Astrocyte (in vitro differentiated cells and primary cell): ENCODE measurements at regions not wholly inside any gene's neighbourhood (a gene's known extent, or its start where the extent isn't known, plus 50 kb on each side); places are given as distances from the start of the nearest gene placed in this dataset.

Source experiments
- DNase-seq: peaks from one replicate; pipeline ENCODE4 v3.0.0-alpha.2; 2010; ENCODE audit warnings: low read depth
- FAIRE-seq: peaks from 2 replicates; lab custom pipeline; 2011; peaks lifted over from hg19 to GRCh38; lab: Jason Lieb, UNC
- H2AFZ ChIP-seq: 2 replicates; pipeline ENCODE4 v1.6.0; 2012; ENCODE audit warnings: low read depth, low read length, inconsistent platforms
- H3K27ac ChIP-seq: 2 replicates; pipeline ENCODE4 v1.5.1; 2011; ENCODE audit warnings: low read depth, low read length, inconsistent platforms
- H3K27me3 ChIP-seq: 2 replicates; pipeline ENCODE4 v1.6.0; 2011; ENCODE audit warnings: low read length, inconsistent platforms; ENCODE audit not compliant: insufficient read depth
- H3K36me3 ChIP-seq: 2 replicates; pipeline ENCODE4 v1.5.1; 2011; ENCODE audit warnings: low read length, inconsistent platforms; ENCODE audit not compliant: insufficient read depth
- H3K4me1 ChIP-seq: 2 replicates; pipeline ENCODE4 v1.5.1; 2011; ENCODE audit warnings: low read length, inconsistent platforms; ENCODE audit not compliant: insufficient read depth
- H3K4me2 ChIP-seq: 2 replicates; pipeline ENCODE4 v1.6.0; 2012; ENCODE audit warnings: low read length, inconsistent platforms
- H3K4me3 ChIP-seq: 2 replicates; pipeline ENCODE4 v1.5.1; 2011; ENCODE audit warnings: low read depth, mild to moderate bottlenecking, low read length, inconsistent platforms; ENCODE audit not compliant: insufficient read depth
- H3K79me2 ChIP-seq: 2 replicates; pipeline ENCODE4 v1.6.0; 2012; ENCODE audit warnings: mild to moderate bottlenecking, low read length, inconsistent platforms; ENCODE audit not compliant: insufficient read depth
- H3K9ac ChIP-seq: 2 replicates; pipeline ENCODE4 v1.6.0; 2012; ENCODE audit warnings: mild to moderate bottlenecking, low read length, inconsistent platforms
- H3K9me3 ChIP-seq: 2 replicates; pipeline ENCODE4 v1.5.1; 2012; ENCODE audit warnings: low read depth, mild to moderate bottlenecking, low read length, inconsistent platforms; ENCODE audit not compliant: insufficient read depth
- H4K20me1 ChIP-seq: 2 replicates; pipeline ENCODE4 v1.6.0; 2012; ENCODE audit warnings: low read length, inconsistent platforms; ENCODE audit not compliant: insufficient read depth
- H3K27ac Mint-ChIP-seq: one replicate; pipeline ENCODE4 v1.8.0; 2021; ENCODE audit warnings: mild to moderate bottlenecking, mixed read lengths; ENCODE audit not compliant: unreplicated experiment
- H3K27me3 Mint-ChIP-seq: one replicate; pipeline ENCODE4 v1.8.0; 2021; ENCODE audit warnings: low read depth, mixed read lengths; ENCODE audit not compliant: unreplicated experiment
- H3K36me3 Mint-ChIP-seq: one replicate; pipeline ENCODE4 v1.8.0; 2021; ENCODE audit warnings: low read depth, mixed read lengths; ENCODE audit not compliant: unreplicated experiment
- H3K4me1 Mint-ChIP-seq: one replicate; pipeline ENCODE4 v1.8.0; 2021; ENCODE audit warnings: low read depth, mixed read lengths; ENCODE audit not compliant: unreplicated experiment
- H3K4me3 Mint-ChIP-seq: one replicate; pipeline ENCODE4 v1.8.0; 2021; ENCODE audit warnings: mild to moderate bottlenecking, moderate library complexity, mixed read lengths; ENCODE audit not compliant: unreplicated experiment
- H3K9me3 Mint-ChIP-seq: one replicate; pipeline ENCODE4 v1.8.0; 2021; ENCODE audit warnings: mild to moderate bottlenecking, mixed read lengths; ENCODE audit not compliant: unreplicated experiment
- EZH2 ChIP-seq: IDR thresholded peaks from 2 replicates; pipeline ENCODE4 v1.6.1; 2012; ENCODE audit warnings: mild to moderate bottlenecking, low read length, inconsistent platforms; ENCODE audit not compliant: insufficient read depth
- TF ChIP-seq, protein P1 (sequence below): IDR thresholded peaks from 2 replicates; pipeline ENCODE4 v1.5.1; 2011; ENCODE audit warnings: low read depth, mild to moderate bottlenecking, inconsistent platforms, low read length, moderate library complexity; ENCODE audit not compliant: insufficient read depth

DNA sequence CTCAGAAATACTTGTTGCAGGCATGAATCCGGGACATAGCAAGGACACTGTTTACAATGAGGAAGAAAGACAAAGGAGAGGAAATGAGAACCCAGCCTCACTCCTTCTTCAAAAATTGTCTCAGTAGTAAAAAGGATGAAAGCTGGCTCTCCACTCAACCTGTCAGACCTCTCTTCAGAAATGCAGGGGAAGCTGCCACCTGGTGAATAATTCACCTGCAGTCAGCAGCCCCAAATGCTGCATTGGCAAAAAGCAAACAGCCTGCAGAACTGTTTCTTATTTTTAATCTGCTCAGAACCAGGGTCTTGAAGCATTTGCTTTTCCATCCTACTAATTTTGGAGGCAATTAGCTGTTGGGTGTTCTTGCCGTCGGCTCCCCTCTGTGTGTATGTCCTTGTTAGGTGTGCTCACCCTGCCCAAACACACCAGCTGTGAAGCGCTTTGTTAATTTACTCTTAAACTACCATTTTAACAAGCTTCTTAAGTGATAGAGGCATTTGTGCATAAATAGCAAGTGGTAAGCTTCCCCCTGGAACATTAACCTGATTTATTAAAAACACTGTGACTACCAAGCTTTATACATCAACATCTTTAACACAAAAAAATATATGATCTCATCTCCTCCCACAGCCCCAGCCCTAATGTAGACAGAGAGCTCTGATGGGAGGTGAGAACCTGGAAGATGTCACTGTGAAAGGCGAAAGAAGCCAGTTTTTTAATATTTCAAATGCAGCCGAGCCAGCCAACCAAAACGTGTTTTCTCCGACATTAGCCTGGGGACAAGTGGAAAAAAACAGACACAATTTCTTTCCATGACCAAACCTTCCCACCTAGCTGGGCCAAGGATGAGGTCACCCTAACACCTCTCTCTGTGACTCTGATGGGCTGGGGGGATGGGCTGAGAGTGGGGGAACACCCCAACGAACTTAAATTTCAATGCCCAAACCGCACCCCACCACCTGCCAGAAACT, 451.0 kb upstream of the SULF2 start:
- H3K27me3 Mint-ChIP-seq: peaks cover 8% of the 10 kb centered on the region
- peaks cover 9% of the 10 kb centered on the region for H3K36me3 Mint-ChIP-seq
- DNase-seq (no peak), FAIRE-seq (no peak)
- H2AFZ ChIP-seq: no peak overlapping the region
- peaks cover 27% of the 10 kb centered on the region for H3K9me3 Mint-ChIP-seq
- H3K4me3 ChIP-seq: no peak overlapping the region
- no peaks in the 10 kb centered on the region for H3K27me3 ChIP-seq
- no peak overlapping the region for H3K27ac ChIP-seq
- peaks cover 13% of the 10 kb centered on the region for H3K4me1 Mint-ChIP-seq
- no peaks in the 10 kb centered on the region for H3K79me2 ChIP-seq
- no peak overlapping the region for H3K27ac Mint-ChIP-seq
- H3K4me3 Mint-ChIP-seq: no peak overlapping the region
- peaks cover 14% of the 10 kb centered on the region for H3K9me3 ChIP-seq
- no peak overlapping the region for H3K9ac ChIP-seq
- TF ChIP-seq, protein P1, sequence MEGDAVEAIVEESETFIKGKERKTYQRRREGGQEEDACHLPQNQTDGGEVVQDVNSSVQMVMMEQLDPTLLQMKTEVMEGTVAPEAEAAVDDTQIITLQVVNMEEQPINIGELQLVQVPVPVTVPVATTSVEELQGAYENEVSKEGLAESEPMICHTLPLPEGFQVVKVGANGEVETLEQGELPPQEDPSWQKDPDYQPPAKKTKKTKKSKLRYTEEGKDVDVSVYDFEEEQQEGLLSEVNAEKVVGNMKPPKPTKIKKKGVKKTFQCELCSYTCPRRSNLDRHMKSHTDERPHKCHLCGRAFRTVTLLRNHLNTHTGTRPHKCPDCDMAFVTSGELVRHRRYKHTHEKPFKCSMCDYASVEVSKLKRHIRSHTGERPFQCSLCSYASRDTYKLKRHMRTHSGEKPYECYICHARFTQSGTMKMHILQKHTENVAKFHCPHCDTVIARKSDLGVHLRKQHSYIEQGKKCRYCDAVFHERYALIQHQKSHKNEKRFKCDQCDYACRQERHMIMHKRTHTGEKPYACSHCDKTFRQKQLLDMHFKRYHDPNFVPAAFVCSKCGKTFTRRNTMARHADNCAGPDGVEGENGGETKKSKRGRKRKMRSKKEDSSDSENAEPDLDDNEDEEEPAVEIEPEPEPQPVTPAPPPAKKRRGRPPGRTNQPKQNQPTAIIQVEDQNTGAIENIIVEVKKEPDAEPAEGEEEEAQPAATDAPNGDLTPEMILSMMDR: no peak
- TF ChIP-seq EZH2: no peak
- H3K4me2 ChIP-seq: no peak overlapping the region
- peaks cover 19% of the 10 kb centered on the region for H3K4me1 ChIP-seq
- no peaks in the 10 kb centered on the region for H3K36me3 ChIP-seq
- no peaks in the 10 kb centered on the region for H4K20me1 ChIP-seq

DNA sequence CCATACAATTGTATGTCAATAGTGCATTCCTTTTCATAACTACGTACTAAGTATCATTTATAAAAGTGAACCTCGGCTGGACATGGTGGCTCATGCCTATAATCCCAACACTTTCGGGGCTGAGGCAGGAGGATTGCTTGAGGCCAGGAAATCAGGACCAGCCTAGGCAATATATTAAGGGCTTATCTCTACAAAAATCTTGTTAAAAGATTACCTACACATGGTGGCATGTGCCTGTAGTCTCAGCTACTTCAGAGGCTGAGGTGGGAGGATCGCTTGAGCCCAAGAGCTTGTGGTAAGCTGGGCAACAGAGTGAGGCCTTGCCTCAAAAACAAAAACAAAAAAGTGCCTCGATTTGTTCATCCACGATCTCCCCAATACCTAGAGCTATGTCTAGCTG, 449.7 kb upstream of the SULF2 start:
- no peaks in the 10 kb centered on the region for H3K79me2 ChIP-seq
- no peaks in the 10 kb centered on the region for H3K27me3 ChIP-seq
- no peaks in the 10 kb centered on the region for H4K20me1 ChIP-seq
- Mint-ChIP-seq H3K9me3 (peaks cover 37% of the 10 kb centered on the region), H3K27ac (no peak overlapping the region), H3K36me3 (peaks cover 13% of the 10 kb centered on the region), H3K4me3 (no peak overlapping the region), H3K27me3 (peaks cover 8% of the 10 kb centered on the region), H3K4me1 (peaks cover 13% of the 10 kb centered on the region)
- no peak overlapping the region for H3K4me3 ChIP-seq
- DNase-seq (no peak), FAIRE-seq (no peak)
- no peak overlapping the region for H3K4me2 ChIP-seq
- TF ChIP-seq, protein P1: no peak
- TF ChIP-seq EZH2: no peak
- no peaks in the 10 kb centered on the region for H3K36me3 ChIP-seq
- H3K4me1 ChIP-seq: peaks cover 19% of the 10 kb centered on the region
- H2AFZ ChIP-seq: no peak overlapping the region
- no peak overlapping the region for H3K9ac ChIP-seq
- H3K27ac ChIP-seq: no peak overlapping the region
- peaks cover 22% of the 10 kb centered on the region for H3K9me3 ChIP-seq
